Peyer's patch (tissue), 4 donors: ENCODE measurements at regions not wholly inside any gene's neighbourhood (a gene's known extent, or its start where the extent isn't known, plus 50 kb on each side); places are given as distances from the start of the nearest gene placed in this dataset.

Experiments
- DNase-seq, 3 donors: peaks; one replicate each; pipeline ENCODE4 v3.0.0-alpha.2; 2017 to 2019
- H3K27ac ChIP-seq, 4 donors: fragments of 200-600 bp; sonication (generic); one replicate each; pipeline ENCODE4 v1.5.1; 2016 to 2019
- H3K27me3 ChIP-seq, 2 donors: fragments of 200-600 bp; sonication (generic); one replicate each; pipeline ENCODE4 v1.5.1; 2019
- H3K36me3 ChIP-seq, 3 donors: fragments of 200-600 bp; sonication (generic); one replicate each; pipeline ENCODE4 v1.5.1; 2016 to 2019
- H3K4me1 ChIP-seq, 4 donors: fragments of 200-600 bp; sonication (generic); one replicate each; pipeline ENCODE4 v1.5.1; 2016 to 2019
- H3K4me3 ChIP-seq, 4 donors: fragments of 200-600 bp; sonication (generic); 1 replicate in 3 of 4; 2 replicates in 1 of 4; pipeline ENCODE4 v1.5.1; 2016 to 2019; ENCODE audit warnings: mild to moderate bottlenecking in 1 of 4
- H3K9me3 ChIP-seq, 4 donors: fragments of 200-600 bp; sonication (generic); one replicate each; pipeline ENCODE4 v1.5.1; 2016 to 2019; ENCODE audit warnings: mild to moderate bottlenecking in 1 of 4
- POLR2A ChIP-seq, 2 donors: fragments of 450-650 bp; IDR thresholded peaks; one replicate each; pipeline ENCODE4 v1.5.1; 2017; ENCODE audit warnings: antibody characterized with exemption in 2 of 2, mild to moderate bottlenecking in 2 of 2, moderate library complexity in 2 of 2
- TF ChIP-seq, protein P1 (sequence below), 6 experiments: fragments of 450-650 bp in 4 of 6; fragments of 200-600 bp in 2 of 6; sonication (generic) in 1 of 6; IDR thresholded peaks; one replicate each; pipeline ENCODE4 v1.5.1; 2017 to 2019; ENCODE audit warnings: antibody characterized with exemption in 6 of 6, mild to moderate bottlenecking in 3 of 6, moderate library complexity in 1 of 6

DNA sequence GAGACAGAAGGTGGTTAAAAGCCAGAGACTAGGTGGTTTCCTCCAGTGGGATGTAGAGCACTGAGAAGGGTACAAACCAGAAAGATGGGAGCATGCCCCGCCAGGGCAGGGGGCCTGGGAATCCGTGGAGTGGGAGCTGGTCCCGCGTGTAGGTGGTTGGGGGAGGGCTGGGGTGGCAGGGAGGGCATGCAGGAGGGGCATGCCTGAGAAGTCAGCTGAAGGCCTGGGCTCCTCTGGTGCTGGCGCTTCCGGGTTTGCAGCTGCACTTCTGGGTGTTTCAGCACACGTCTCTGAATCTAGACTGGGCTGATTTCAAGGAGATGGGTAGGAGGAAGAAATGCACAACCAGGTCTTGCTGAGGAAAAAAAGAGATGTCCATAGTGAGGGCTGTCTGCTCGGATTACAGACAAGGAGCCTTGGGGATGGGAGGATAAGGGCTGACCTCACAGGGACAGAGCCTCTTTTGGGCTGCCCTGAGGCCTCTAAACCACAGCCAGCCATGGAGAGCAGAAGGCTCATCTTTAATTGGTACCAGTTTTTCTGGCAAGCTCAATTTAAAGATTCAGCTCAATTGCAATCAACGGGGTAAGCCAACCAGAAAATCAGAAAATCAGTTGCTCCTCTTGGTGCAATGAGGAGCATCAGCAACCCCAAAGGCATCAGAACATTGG, 151.9 kb downstream of the FAM43A start:
- Histone ChIP-seq H3K27me3 (no peaks in the 10 kb centered on the region), H3K4me3 (no peak overlapping the region), H3K9me3 (no peaks in the 10 kb centered on the region), H3K36me3 (no peaks in the 10 kb centered on the region), H3K27ac (no peak overlapping the region), H3K4me1 (no peaks in the 10 kb centered on the region)
- DNase-seq = no peak
- TF ChIP-seq, protein P1, sequence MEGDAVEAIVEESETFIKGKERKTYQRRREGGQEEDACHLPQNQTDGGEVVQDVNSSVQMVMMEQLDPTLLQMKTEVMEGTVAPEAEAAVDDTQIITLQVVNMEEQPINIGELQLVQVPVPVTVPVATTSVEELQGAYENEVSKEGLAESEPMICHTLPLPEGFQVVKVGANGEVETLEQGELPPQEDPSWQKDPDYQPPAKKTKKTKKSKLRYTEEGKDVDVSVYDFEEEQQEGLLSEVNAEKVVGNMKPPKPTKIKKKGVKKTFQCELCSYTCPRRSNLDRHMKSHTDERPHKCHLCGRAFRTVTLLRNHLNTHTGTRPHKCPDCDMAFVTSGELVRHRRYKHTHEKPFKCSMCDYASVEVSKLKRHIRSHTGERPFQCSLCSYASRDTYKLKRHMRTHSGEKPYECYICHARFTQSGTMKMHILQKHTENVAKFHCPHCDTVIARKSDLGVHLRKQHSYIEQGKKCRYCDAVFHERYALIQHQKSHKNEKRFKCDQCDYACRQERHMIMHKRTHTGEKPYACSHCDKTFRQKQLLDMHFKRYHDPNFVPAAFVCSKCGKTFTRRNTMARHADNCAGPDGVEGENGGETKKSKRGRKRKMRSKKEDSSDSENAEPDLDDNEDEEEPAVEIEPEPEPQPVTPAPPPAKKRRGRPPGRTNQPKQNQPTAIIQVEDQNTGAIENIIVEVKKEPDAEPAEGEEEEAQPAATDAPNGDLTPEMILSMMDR (IDR thresholded peaks at IDR 0.05) = no peak
- no peak for TF ChIP-seq POLR2A (IDR thresholded peaks at IDR 0.05)

DNA sequence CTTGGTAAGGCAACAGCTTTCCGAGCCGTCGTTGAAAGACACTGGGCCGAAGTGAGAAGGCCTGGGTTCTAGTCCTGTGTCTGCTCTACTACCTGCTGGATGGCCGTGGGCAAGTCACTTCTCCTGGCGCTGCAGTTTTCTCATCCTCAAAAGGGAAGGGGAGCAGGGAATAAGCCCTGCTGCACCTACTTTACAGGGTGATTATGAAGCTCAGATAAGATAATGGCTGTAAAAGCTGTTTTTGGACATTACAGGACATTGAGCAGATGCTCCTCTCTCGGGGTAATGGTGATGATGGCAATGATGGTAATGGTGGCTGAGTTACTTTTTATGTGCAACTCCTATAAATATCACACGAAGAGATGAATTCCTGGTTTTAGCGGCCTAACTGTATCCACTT, 152.6 kb downstream of the FAM43A start:
- no peak for TF ChIP-seq POLR2A (IDR thresholded peaks at IDR 0.05)
- TF ChIP-seq, protein P1 (IDR thresholded peaks at IDR 0.05) = no peak
- Histone ChIP-seq H3K4me1 (no peaks in the 10 kb centered on the region), H3K36me3 (no peaks in the 10 kb centered on the region), H3K27ac (no peak overlapping the region), H3K4me3 (no peak overlapping the region), H3K9me3 (no peaks in the 10 kb centered on the region), H3K27me3 (no peaks in the 10 kb centered on the region)
- no peak for DNase-seq

DNA sequence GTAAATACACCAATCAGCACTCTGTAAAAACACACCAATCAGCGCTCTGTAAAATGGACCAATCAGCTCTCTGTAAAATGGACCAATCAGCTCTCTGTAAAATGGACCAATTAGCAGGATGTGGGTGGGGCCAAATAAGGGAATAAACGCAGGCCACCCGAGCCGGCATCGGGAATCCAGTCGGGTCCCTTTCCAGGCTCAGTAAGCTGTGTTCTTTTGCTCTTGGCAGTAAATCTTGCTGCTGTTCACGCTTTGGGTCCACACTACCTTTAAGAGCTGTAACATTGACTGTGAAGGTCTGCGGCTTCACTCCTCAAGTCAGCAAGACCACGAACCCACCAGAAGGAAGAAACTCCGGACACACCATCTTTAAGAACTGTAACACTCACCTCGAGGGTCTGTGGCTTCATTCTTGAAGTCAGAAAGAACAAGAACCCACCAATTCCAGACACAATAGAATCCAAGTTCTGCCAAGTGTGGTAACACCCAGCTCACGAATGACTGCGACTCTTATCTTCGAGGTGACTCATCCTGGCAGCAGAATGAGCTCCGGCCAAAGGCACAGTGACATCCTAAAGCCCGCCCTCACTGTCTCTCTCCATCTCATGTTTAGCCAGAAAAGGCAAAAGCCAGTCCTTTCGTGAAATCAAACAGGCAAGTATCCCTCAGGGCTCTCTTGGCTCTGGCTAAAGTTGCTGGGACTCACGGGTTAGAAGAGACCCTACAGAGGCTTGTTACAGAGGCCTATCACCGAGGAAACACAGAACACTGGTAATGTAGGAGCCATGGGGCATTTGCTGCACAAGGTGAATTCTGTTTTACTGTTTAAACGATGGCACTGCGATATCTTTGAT, 155.2 kb downstream of the FAM43A start:
- peak in 1 of 3 donors; percentile 75 for DNase-seq
- no peaks in the 10 kb centered on the region for H3K9me3 ChIP-seq
- TF ChIP-seq, protein P1 (IDR thresholded peaks at IDR 0.05) = no peak
- TF ChIP-seq POLR2A (IDR thresholded peaks at IDR 0.05) = peak in 1 of 2 donors; percentile 16
- H3K36me3 ChIP-seq = no peaks in the 10 kb centered on the region
- no peaks in the 10 kb centered on the region for H3K4me1 ChIP-seq
- no peaks in the 10 kb centered on the region for H3K27me3 ChIP-seq
- peak overlapping the region in 1 of 4 donors; percentile 62 for H3K27ac ChIP-seq
- H3K4me3 ChIP-seq = no peak overlapping the region

DNA sequence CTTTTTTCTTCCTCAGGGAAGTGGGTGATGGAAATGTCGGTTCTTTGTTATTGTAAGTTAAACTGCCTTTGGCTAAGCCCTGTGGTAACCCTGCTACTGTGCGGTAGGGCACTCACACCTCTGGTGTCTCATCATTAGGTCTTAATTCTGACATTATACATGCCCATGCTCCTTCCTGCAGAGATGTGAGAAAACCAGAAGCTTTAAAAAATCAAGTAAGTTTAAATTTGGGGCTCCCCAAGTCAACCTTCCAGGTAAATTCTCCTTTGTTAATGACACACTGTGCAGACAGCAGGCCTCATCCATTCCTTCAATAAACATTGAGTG, 155.8 kb downstream of the FAM43A start:
- no peak for DNase-seq
- Histone ChIP-seq H3K36me3 (no peaks in the 10 kb centered on the region), H3K4me3 (no peak overlapping the region), H3K9me3 (no peaks in the 10 kb centered on the region), H3K27me3 (no peaks in the 10 kb centered on the region), H3K4me1 (no peaks in the 10 kb centered on the region), H3K27ac (peak overlapping the region in 1 of 4 donors; percentile 62)
- no peak for TF ChIP-seq POLR2A (IDR thresholded peaks at IDR 0.05)
- TF ChIP-seq, protein P1 (IDR thresholded peaks at IDR 0.05) = no peak

DNA sequence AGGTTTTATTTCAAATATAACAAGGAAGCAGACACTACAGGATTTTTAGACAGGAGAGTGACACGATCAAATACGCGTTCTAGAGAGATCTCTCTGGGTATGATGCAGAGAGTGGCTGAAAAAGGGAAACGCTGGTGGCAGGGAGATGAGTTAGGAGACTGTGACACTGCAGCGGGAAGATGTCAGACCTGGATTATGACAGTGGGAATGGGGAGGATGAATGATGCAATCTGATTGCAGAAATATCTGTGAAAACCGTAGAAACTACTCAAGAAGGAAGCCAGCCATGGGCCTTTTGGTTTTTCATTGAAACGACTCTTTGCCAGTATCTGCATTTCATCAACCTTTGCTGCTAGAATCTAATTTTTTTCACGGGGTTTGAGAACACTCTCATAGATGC, 157.9 kb downstream of the FAM43A start:
- no peak for DNase-seq
- no peaks in the 10 kb centered on the region for H3K27me3 ChIP-seq
- TF ChIP-seq, protein P1 (IDR thresholded peaks at IDR 0.05) = no peak
- no peak for TF ChIP-seq POLR2A (IDR thresholded peaks at IDR 0.05)
- no peak overlapping the region for H3K4me3 ChIP-seq
- H3K27ac ChIP-seq = no peak overlapping the region
- no peaks in the 10 kb centered on the region for H3K4me1 ChIP-seq
- H3K36me3 ChIP-seq = no peaks in the 10 kb centered on the region
- H3K9me3 ChIP-seq = no peaks in the 10 kb centered on the region
